IMR-90 (cell line): ENCODE measurements at regions not wholly inside any gene's neighbourhood (a gene's known extent, or its start where the extent isn't known, plus 50 kb on each side); places are given as distances from the start of the nearest gene placed in this dataset.

Experiments used
- ATAC-seq: fragments of 200-7000 bp; cut with Tn5 transposase; 2 replicates; pipeline ENCODE4 v1.9.1; 2020; ENCODE audit warnings: low read depth, mild to moderate bottlenecking, moderate library complexity
- BruUV-seq: library from RNA; stranded (reverse); fragments of 400-500 nt; replicated peaks from 2 replicates; lab custom pipeline; 2021; lab: Mats Ljungman, UMichigan
- CTCF ChIA-PET: fragments of 300-600 bp; formaldehyde crosslinking; extraction: SDS; loops from one replicate; lab custom pipeline; 2021; ENCODE audit warnings: antibody characterized with exemption; lab: Yijun Ruan, JAX
- POLR2A ChIA-PET: fragments of 300-600 bp; sonication (Branson Sonifier 250); formaldehyde crosslinking; loops from one replicate; lab custom pipeline; 2022; ENCODE audit warnings: antibody characterized with exemption; ENCODE audit not compliant: unreplicated experiment; lab: Charles Lee
- DNase-seq: peaks from one replicate; pipeline ENCODE4 v3.0.0; 2013
- H2AFZ ChIP-seq: replicated peaks from 2 replicates; pipeline ENCODE3; 2013; ENCODE audit warnings: low read length, mild to moderate bottlenecking; ENCODE audit not compliant: poor library complexity
- H2AK5ac ChIP-seq: 2 replicates; pipeline ENCODE4 v1.6.1; 2013; ENCODE audit warnings: low read depth, low read length, inconsistent platforms
- H2AK9ac ChIP-seq: replicated peaks from 2 replicates; pipeline ENCODE3; 2013; ENCODE audit warnings: mild to moderate bottlenecking, low read depth, low read length, moderate library complexity; ENCODE audit not compliant: poor library complexity
- H2BK120ac ChIP-seq: 2 replicates; pipeline ENCODE4 v1.6.1; 2013; ENCODE audit warnings: low read depth, low read length, inconsistent platforms
- H2BK15ac ChIP-seq: 3 replicates; pipeline ENCODE4 v1.6.1; 2013; ENCODE audit warnings: low read depth, low read length, inconsistent platforms
- H2BK20ac ChIP-seq: 2 replicates; pipeline ENCODE4 v1.6.1; 2013; ENCODE audit warnings: low read depth, mild to moderate bottlenecking, inconsistent platforms, low read length, moderate library complexity
- H2BK5ac ChIP-seq: 2 replicates; pipeline ENCODE4 v1.6.1; 2013; ENCODE audit warnings: mild to moderate bottlenecking, low read depth, low read length, inconsistent platforms; ENCODE audit not compliant: poor library complexity, severe bottlenecking
- H3K14ac ChIP-seq: replicated peaks from 2 replicates; pipeline ENCODE4 v1.6.1; 2013; ENCODE audit warnings: low read depth, low read length, inconsistent platforms
- H3K18ac ChIP-seq: 2 replicates; pipeline ENCODE4 v1.6.1; 2013; ENCODE audit warnings: low read depth, low read length, control low read depth
- H3K23ac ChIP-seq: 2 replicates; pipeline ENCODE4 v1.6.1; 2013; ENCODE audit warnings: low read depth, low read length, inconsistent platforms
- H3K27ac ChIP-seq: 2 replicates; pipeline ENCODE4 v1.5.1; 2013; ENCODE audit warnings: mild to moderate bottlenecking, control low read depth, low read length; ENCODE audit not compliant: insufficient read depth
- H3K27me3 ChIP-seq: 2 replicates; pipeline ENCODE4 v1.6.1; 2013; ENCODE audit warnings: low read length; ENCODE audit not compliant: control insufficient read depth, insufficient read depth
- H3K36me3 ChIP-seq: 2 replicates; pipeline ENCODE4 v1.6.1; 2013; ENCODE audit warnings: low read length, mixed read lengths; ENCODE audit not compliant: control insufficient read depth, insufficient read depth
- H3K4ac ChIP-seq: 2 replicates; pipeline ENCODE4 v1.6.1; 2013; ENCODE audit warnings: low read depth, low read length, inconsistent platforms
- H3K4me1 ChIP-seq: 2 replicates; pipeline ENCODE4 v1.6.1; 2013; ENCODE audit warnings: low read length, mixed read lengths; ENCODE audit not compliant: control insufficient read depth, insufficient read depth
- H3K4me2 ChIP-seq: 2 replicates; pipeline ENCODE4 v1.6.1; 2013; ENCODE audit warnings: low read depth, mild to moderate bottlenecking, control low read depth, low read length, moderate library complexity
- H3K4me3 ChIP-seq: 2 replicates; pipeline ENCODE4 v1.5.1; 2013; ENCODE audit warnings: low read depth, mild to moderate bottlenecking, control low read depth, low read length, moderate library complexity; ENCODE audit not compliant: insufficient read depth
- H3K56ac ChIP-seq: 2 replicates; pipeline ENCODE4 v1.6.1; 2013; ENCODE audit warnings: low read length, inconsistent platforms; ENCODE audit not compliant: insufficient read depth; ENCODE audit errors: extremely low read depth
- H3K79me1 ChIP-seq, 2 experiments: 2 replicates each; pipeline ENCODE4 v1.6.1; 2013; ENCODE audit warnings: low read length in 2 of 2, inconsistent platforms in 1 of 2, low read depth in 1 of 2
- H3K9ac ChIP-seq: 2 replicates; pipeline ENCODE4 v1.6.1; 2013; ENCODE audit warnings: low read depth, low read length, control low read depth
- H3K9me1 ChIP-seq: 2 replicates; pipeline ENCODE4 v1.6.1; 2013; ENCODE audit warnings: low read length, inconsistent platforms; ENCODE audit not compliant: insufficient read depth
- H3K9me3 ChIP-seq: 2 replicates; pipeline ENCODE4 v1.6.1; 2013; ENCODE audit warnings: low read length; ENCODE audit not compliant: control insufficient read depth, insufficient read depth
- H4K20me1 ChIP-seq: 2 replicates; pipeline ENCODE4 v1.6.1; 2013; ENCODE audit warnings: low read length, inconsistent platforms; ENCODE audit not compliant: insufficient read depth
- H4K5ac ChIP-seq: 2 replicates; pipeline ENCODE4 v1.6.1; 2013; ENCODE audit warnings: mild to moderate bottlenecking, low read depth, low read length, control low read depth
- H4K8ac ChIP-seq, 2 experiments: 2 replicates each; pipeline ENCODE4 v1.6.1; 2013; ENCODE audit warnings: low read depth in 2 of 2, low read length in 2 of 2, control low read depth in 1 of 2, inconsistent platforms in 1 of 2
- H4K91ac ChIP-seq: 2 replicates; pipeline ENCODE4 v1.6.1; 2013; ENCODE audit warnings: low read depth, low read length, inconsistent platforms; ENCODE audit not compliant: insufficient read depth
- FOS ChIP-seq: fragments of 150-350 bp; IDR thresholded peaks from 2 replicates; pipeline ENCODE4 v1.6.1; 2016; ENCODE audit warnings: low read depth, low read length
- MXI1 ChIP-seq: IDR thresholded peaks from 2 replicates; pipeline ENCODE4 v1.6.1; 2012; ENCODE audit warnings: low read depth, mild to moderate bottlenecking, low read length, moderate library complexity, borderline replicate concordance
- NFE2L2 ChIP-seq: fragments of 150-350 bp; IDR thresholded peaks from 2 replicates; pipeline ENCODE4 v1.6.1; 2016; ENCODE audit warnings: low read depth, mild to moderate bottlenecking, low read length
- WGBS, 2 experiments: methylation state at CpG; one replicate each; pipeline versions ENCODE4 v1.1.5 to v1.1.7; 2013; ENCODE audit warnings: missing lambda C conversion rate in 2 of 2; ENCODE audit not compliant: insufficient read length in 1 of 2; ENCODE audit errors: extremely low coverage in 2 of 2; 5-methylcytosine and 5-hydroxymethylcytosine counted together
- dilution Hi-C: fragments of 300-500 bp; cut with HindIII; formaldehyde crosslinking; loops from one replicate; pipeline ENCODE4 v1.14.3; 2018; ENCODE audit warnings: low sequenced_read_pairs; ENCODE audit not compliant: unreplicated experiment
- in situ Hi-C: fragments of 300-500 bp; cut with MboI; formaldehyde crosslinking; loops from 3 replicates; pipeline ENCODE4 v1.14.3; 2019; ENCODE audit warnings: low sequenced_read_pairs, inconsistent platforms, mixed read lengths
- intact Hi-C: fragments of 100-400 bp; cut with micrococcal nuclease; formaldehyde crosslinking; loops from 2 replicates; pipeline ENCODE4 v1.10.0; 2022

DNA sequence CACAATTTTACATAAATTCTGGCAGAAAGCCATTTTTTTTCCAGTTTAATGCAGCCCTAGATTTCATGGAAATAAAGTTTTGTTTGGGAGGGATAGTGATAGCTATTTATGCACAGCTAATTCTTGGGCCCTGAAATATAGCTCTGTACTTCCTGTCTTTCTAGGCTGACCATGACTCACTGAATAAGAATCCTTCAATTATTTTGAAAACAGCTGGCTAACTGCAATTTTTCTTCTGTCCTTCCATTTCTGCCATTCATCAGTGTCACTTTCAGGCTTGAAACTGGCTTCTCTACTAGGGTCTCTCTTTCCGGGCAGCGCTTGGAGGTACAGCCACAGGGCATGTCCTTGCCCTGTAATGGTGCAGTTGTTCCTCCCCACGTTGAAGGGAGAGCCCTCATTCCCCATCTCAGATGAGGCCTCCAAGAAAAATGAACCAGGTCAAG is 97.1 kb upstream of the TMEM178A start:
- Histone ChIP-seq H4K8ac (peak overlapping the region; percentile 22 to 90; a peak in 3 of 4 replicates), H3K9me1 (peaks cover 9% of the 10 kb centered on the region), H2BK120ac (peak overlapping the region; percentile 93), H2BK20ac (peak overlapping the region; percentile 95), H3K9me3 (peaks cover 5% of the 10 kb centered on the region), H3K23ac (peak overlapping the region; percentile 13), H3K36me3 (no peaks in the 10 kb centered on the region), H4K20me1 (no peaks in the 10 kb centered on the region), H3K4ac (peak overlapping the region; percentile 81), H3K79me1 (no peaks in the 10 kb centered on the region), H2AFZ (peak overlapping the region; percentile 84), H3K18ac (peak overlapping the region; percentile 55; the same call in 1 of the 2 replicates), H3K4me2 (peak overlapping the region; percentile 70), H3K27ac (peak overlapping the region; percentile 99), H3K4me3 (no peak overlapping the region), H2AK5ac (peak overlapping the region; percentile 97), H3K9ac (no peak overlapping the region), H2BK15ac (peak overlapping the region; percentile 84; the same call in 1 of the 3 replicates), H3K27me3 (no peaks in the 10 kb centered on the region), H2BK5ac (peak overlapping the region; percentile 85), H4K91ac (peak overlapping the region; percentile 85), H2AK9ac (peak overlapping the region; percentile 35), H3K4me1 (peaks cover 8% of the 10 kb centered on the region), H3K14ac (peak overlapping the region; percentile 35; the same call in 1 of the 2 replicates), H3K56ac (peak overlapping the region; percentile 28; the same call in 1 of the 2 replicates), H4K5ac (peak overlapping the region; percentile 50)
- intact Hi-C loops (no loop called here), in situ Hi-C loops (no loop called here), dilution Hi-C loops (no loop called here)
- TF ChIP-seq FOS (peak; percentile 38; the same call in 1 of the 2 replicates), MXI1 (no peak), NFE2L2 (no peak)
- ATAC-seq (peak; percentile 91), DNase-seq (peak; percentile 84)
- BruUV-seq: no TSS peak
- POLR2A ChIA-PET: no interaction called here
- CTCF ChIA-PET: interaction anchor here (0.6 to 1.0 kb wide), 2 partner anchors 24 to 741 kb away, joined by 3 read pairs; no protein-coding TSS in a partner anchor
- WGBS, 2 experiments: no CpG with 5 or more reads among the region's 3 CpGs
